Renal cortical epithelial cell (primary cell): ENCODE measurements at regions not wholly inside any gene's neighbourhood (a gene's known extent, or its start where the extent isn't known, plus 50 kb on each side); places are given as distances from the start of the nearest gene placed in this dataset.

Source experiments
- DNase-seq: peaks from one replicate; pipeline ENCODE4 v3.0.0-alpha.2; 2011; ENCODE audit warnings: low read depth

GRCh38 chr1:189513091-189513490, 964.6 kb downstream of the BRINP3 start:
- peak; percentile 80 for DNase-seq

- DNase-seq, result no peak
These were observed 955.2 kb downstream of the BRINP3 start for GRCh38 chr1:189522441-189522840.

- DNase-seq, result no peak
These were observed 953.2 kb downstream of the BRINP3 start for GRCh38 chr1:189524501-189524900.

GRCh38 chr1:189530162-189530561, 947.5 kb downstream of the BRINP3 start:
- peak; percentile 58 for DNase-seq

- no peak for DNase-seq
These were observed 939.4 kb downstream of the BRINP3 start for GRCh38 chr1:189538271-189538670.

- no peak for DNase-seq
These were observed 927.2 kb downstream of the BRINP3 start for GRCh38 chr1:189550498-189550897.

- no peak for DNase-seq
These were observed 913.9 kb downstream of the BRINP3 start for GRCh38 chr1:189563784-189564183.

GRCh38 chr1:189567890-189568289, 909.8 kb downstream of the BRINP3 start:
- DNase-seq, result no peak

- DNase-seq, result no peak
These were observed 881.5 kb downstream of the BRINP3 start for GRCh38 chr1:189596197-189596596.

- peak; percentile 19 for DNase-seq
These were observed 880.6 kb downstream of the BRINP3 start for GRCh38 chr1:189597083-189597482.

- peak; percentile 21 for DNase-seq
These were observed 872.4 kb downstream of the BRINP3 start for GRCh38 chr1:189605226-189605625.

GRCh38 chr1:189606047-189606446, 871.6 kb downstream of the BRINP3 start:
- DNase-seq, result peak; percentile 78

GRCh38 chr1:189606795-189607476, 870.7 kb downstream of the BRINP3 start:
- DNase-seq, result peak; percentile 97

- peak; percentile 16 for DNase-seq
These were observed 870.1 kb downstream of the BRINP3 start for GRCh38 chr1:189607477-189608096.

- DNase-seq, result no peak
These were observed 868.5 kb downstream of the BRINP3 start for GRCh38 chr1:189609167-189609566.

- peak; percentile 85 for DNase-seq
These were observed 860.8 kb downstream of the BRINP3 start for GRCh38 chr1:189616893-189617292.

GRCh38 chr1:189619682-189620332, 857.9 kb downstream of the BRINP3 start:
- peak; percentile 98 for DNase-seq

GRCh38 chr1:189620471-189620870, 857.2 kb downstream of the BRINP3 start:
- DNase-seq, result no peak

- no peak for DNase-seq
These were observed 854.3 kb downstream of the BRINP3 start for GRCh38 chr1:189623336-189623735.

GRCh38 chr1:189627427-189627826, 850.2 kb downstream of the BRINP3 start:
- no peak for DNase-seq

- no peak for DNase-seq
These were observed 848.8 kb downstream of the BRINP3 start for GRCh38 chr1:189628857-189629256.

GRCh38 chr1:189633658-189634057, 844.0 kb downstream of the BRINP3 start:
- no peak for DNase-seq

GRCh38 chr1:189637041-189637440, 840.6 kb downstream of the BRINP3 start:
- peak; percentile 8 for DNase-seq
